ENCODE measurements at regions not wholly inside any gene's neighbourhood (a gene's known extent, or its start where the extent isn't known, plus 50 kb on each side); places are given as distances from the start of the nearest gene placed in this dataset.

- TF ChIP-seq CTCF (IDR thresholded peaks at IDR 0.05): no peak
- no peak for TF ChIP-seq POLR2A (IDR thresholded peaks at IDR 0.05)
Measured at GRCh38 chr7:156577645-156578577, 62.7 kb upstream of the RNF32 start.

Data from suprapubic skin (tissue), 3 donors.